RKO (cell line): ENCODE measurements at regions not wholly inside any gene's neighbourhood (a gene's known extent, or its start where the extent isn't known, plus 50 kb on each side); places are given as distances from the start of the nearest gene placed in this dataset.
A peak's percentile ranks its signal among the peaks of the same experiment; 100 is the strongest.

Experiments
- DNase-seq: peaks from one replicate; pipeline ENCODE4 v3.0.0-alpha.2; 2016; ENCODE audit warnings: low spot score

- DNase-seq, result no peak
Observed at GRCh38 chr6:134866563-134866962, 83.3 kb downstream of the ALDH8A1 start.

GRCh38 chr6:134864558-134864957 lies 85.3 kb downstream of the ALDH8A1 start:
- no peak for DNase-seq

- no peak for DNase-seq
Observed at GRCh38 chr6:134863763-134864510, 86.0 kb downstream of the ALDH8A1 start.

GRCh38 chr6:134854366-134854765 lies 95.5 kb downstream of the ALDH8A1 start:
- no peak for DNase-seq

- DNase-seq, result peak; percentile 56
Observed at GRCh38 chr6:134853111-134854055, 96.5 kb downstream of the ALDH8A1 start.

- no peak for DNase-seq
Observed at GRCh38 chr6:134851548-134851947, 98.4 kb downstream of the ALDH8A1 start.

GRCh38 chr6:134850721-134851305 lies 99.1 kb downstream of the ALDH8A1 start:
- no peak for DNase-seq

GRCh38 chr6:134849920-134850447 lies 99.9 kb downstream of the ALDH8A1 start:
- DNase-seq, result no peak

- no peak for DNase-seq
Observed at GRCh38 chr6:134848076-134848475, 101.8 kb downstream of the ALDH8A1 start.

GRCh38 chr6:134846865-134847264 lies 103.0 kb downstream of the ALDH8A1 start:
- DNase-seq, result no peak

- no peak for DNase-seq
Observed at GRCh38 chr6:134846031-134846430, 103.9 kb downstream of the ALDH8A1 start.

- DNase-seq, result no peak
Observed at GRCh38 chr6:134844120-134844519, 105.8 kb downstream of the ALDH8A1 start.

GRCh38 chr6:134840086-134840867 lies 109.6 kb downstream of the ALDH8A1 start:
- no peak for DNase-seq

GRCh38 chr6:134835993-134836392 lies 113.9 kb downstream of the ALDH8A1 start:
- DNase-seq, result no peak

- no peak for DNase-seq
Observed at GRCh38 chr6:134830940-134831339, 119.0 kb downstream of the ALDH8A1 start.

- DNase-seq, result no peak
Observed at GRCh38 chr6:134830194-134830593, 119.7 kb downstream of the ALDH8A1 start.

- DNase-seq, result no peak
Observed at GRCh38 chr6:134828641-134829040, 121.3 kb downstream of the ALDH8A1 start.

- DNase-seq, result no peak
Observed at GRCh38 chr6:134826889-134827737, 122.8 kb downstream of the ALDH8A1 start.

- DNase-seq, result no peak
Observed at GRCh38 chr6:134823710-134824034, 126.2 kb downstream of the ALDH8A1 start.

- peak; percentile 79 for DNase-seq
Observed at GRCh38 chr6:134822920-134823709, 126.8 kb downstream of the ALDH8A1 start.
